GM12892 (cell line): ENCODE measurements at regions not wholly inside any gene's neighbourhood (a gene's known extent, or its start where the extent isn't known, plus 50 kb on each side); places are given as distances from the start of the nearest gene placed in this dataset.

Source experiments
- POLR2A ChIP-seq: IDR thresholded peaks from 2 replicates; pipeline ENCODE4 v1.6.1; 2011; ENCODE audit warnings: low read depth, low read length, control low read depth
- TAF1 ChIP-seq: IDR thresholded peaks from 2 replicates; pipeline ENCODE4 v1.6.1; 2011; ENCODE audit warnings: low read depth, mild to moderate bottlenecking, control low read depth, low read length, borderline replicate concordance

DNA sequence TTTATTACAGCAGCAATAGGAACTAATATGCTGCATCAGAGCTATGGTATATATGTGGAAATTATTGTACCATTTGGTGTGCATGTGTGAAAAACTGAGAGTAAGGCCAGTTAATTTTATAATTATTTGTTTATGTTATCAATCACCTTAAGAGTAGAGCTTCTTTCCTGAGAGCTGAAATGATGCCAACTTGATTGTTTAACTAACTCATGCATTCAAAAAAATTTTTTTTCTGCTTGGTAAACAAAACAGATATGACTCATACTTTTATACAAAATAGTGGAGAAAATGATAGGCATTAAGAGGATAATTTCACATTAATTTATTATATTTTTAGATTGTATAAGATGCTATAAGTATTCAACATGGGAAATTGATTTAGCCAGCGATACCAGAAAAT lies 622.7 kb downstream of the RAPGEF2 start:
- TF ChIP-seq POLR2A (no peak), TAF1 (no peak)
